ENCODE measurements at regions not wholly inside any gene's neighbourhood (a gene's known extent, or its start where the extent isn't known, plus 50 kb on each side); places are given as distances from the start of the nearest gene placed in this dataset.

DNA sequence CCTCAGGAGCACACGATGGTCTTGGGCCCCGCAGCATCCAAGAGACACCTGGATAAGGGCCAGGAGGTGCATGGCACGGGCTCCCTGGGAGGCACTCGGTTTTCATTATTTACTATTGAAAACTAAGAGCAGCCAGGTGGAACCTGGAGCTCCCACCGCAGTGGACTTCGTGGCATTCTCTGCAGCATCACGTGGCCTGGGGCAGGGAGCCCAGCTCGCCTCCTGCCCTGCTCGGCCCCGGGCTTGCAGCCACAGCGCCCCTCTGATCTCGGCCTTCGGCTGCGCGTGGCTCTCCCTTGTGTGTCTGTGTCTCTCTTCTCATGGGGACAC is 121.6 kb downstream of the SIK1 start (continued):
- TF ChIP-seq JUND (IDR thresholded peaks at IDR 0.05; ENCODE audit: low read length), result no peak
- no peak for TF ChIP-seq BRCA1 (IDR thresholded peaks at IDR 0.05; ENCODE audit: low read depth, low read length)

Measured in H1 (cell line).